ENCODE measurements at regions not wholly inside any gene's neighbourhood (a gene's known extent, or its start where the extent isn't known, plus 50 kb on each side); places are given as distances from the start of the nearest gene placed in this dataset.
A peak's percentile ranks its signal among the peaks of the same experiment; 100 is the strongest.
"Not testable (repeated sequence)": the region's sequence is repeated elsewhere in the genome, so short reads cannot be mapped to it uniquely, and the experiment has no call there.

- no peak overlapping the region for H3K4me3 Mint-ChIP-seq
- peaks cover 8% of the 10 kb centered on the region for H3K4me1 Mint-ChIP-seq
- no peak for DNase-seq (ENCODE audit: low spot score in 2 of 2, unreplicated experiment in 2 of 2)
- no peaks in the 10 kb centered on the region for H3K36me3 Mint-ChIP-seq
- peaks cover 10% of the 10 kb centered on the region for H3K9me3 Mint-ChIP-seq
- no peak for TF ChIP-seq CTCF (IDR thresholded peaks at IDR 0.05; ENCODE audit: unreplicated experiment)
- no peaks in the 10 kb centered on the region for H3K27me3 Mint-ChIP-seq (ENCODE audit: low read depth)
- no peak overlapping the region for H3K27ac Mint-ChIP-seq
These were observed 180.7 kb upstream of the LMCD1 start for GRCh38 chr3:8320711-8321458.

GRCh38 chr3:8324747-8325146, 176.9 kb upstream of the LMCD1 start:
- no peak for TF ChIP-seq CTCF (IDR thresholded peaks at IDR 0.05; ENCODE audit: unreplicated experiment)
- peaks cover 15% of the 10 kb centered on the region for H3K4me1 Mint-ChIP-seq
- no peak overlapping the region for H3K27ac Mint-ChIP-seq
- no peaks in the 10 kb centered on the region for H3K27me3 Mint-ChIP-seq (ENCODE audit: low read depth)
- H3K36me3 Mint-ChIP-seq, result no peaks in the 10 kb centered on the region
- no peak overlapping the region for H3K4me3 Mint-ChIP-seq
- DNase-seq (ENCODE audit: low spot score in 2 of 2, unreplicated experiment in 2 of 2), result no peak
- peaks cover 10% of the 10 kb centered on the region for H3K9me3 Mint-ChIP-seq

GRCh38 chr3:8325306-8325705, 176.3 kb upstream of the LMCD1 start:
- H3K4me3 Mint-ChIP-seq, result no peak overlapping the region
- no peaks in the 10 kb centered on the region for H3K27me3 Mint-ChIP-seq (ENCODE audit: low read depth)
- H3K36me3 Mint-ChIP-seq, result no peaks in the 10 kb centered on the region
- H3K9me3 Mint-ChIP-seq, result peaks cover 10% of the 10 kb centered on the region
- no peak for TF ChIP-seq CTCF (IDR thresholded peaks at IDR 0.05; ENCODE audit: unreplicated experiment)
- no peak for DNase-seq (ENCODE audit: low spot score in 2 of 2, unreplicated experiment in 2 of 2)
- H3K4me1 Mint-ChIP-seq, result peaks cover 17% of the 10 kb centered on the region
- H3K27ac Mint-ChIP-seq, result peak overlapping the region; percentile 22

- not testable (repeated sequence) for H3K4me3 Mint-ChIP-seq; H3K27ac Mint-ChIP-seq; H3K36me3 Mint-ChIP-seq; DNase-seq (ENCODE audit: low spot score in 2 of 2, unreplicated experiment in 2 of 2); H3K27me3 Mint-ChIP-seq (ENCODE audit: low read depth)
- H3K4me1 Mint-ChIP-seq, result peaks cover 17% of the 10 kb centered on the region
- peaks cover 10% of the 10 kb centered on the region for H3K9me3 Mint-ChIP-seq
These were observed 175.8 kb upstream of the LMCD1 start for GRCh38 chr3:8325833-8326232.

- no peak for TF ChIP-seq CTCF (IDR thresholded peaks at IDR 0.05; ENCODE audit: unreplicated experiment)
- H3K4me3 Mint-ChIP-seq, result no peak overlapping the region
- peaks cover 10% of the 10 kb centered on the region for H3K9me3 Mint-ChIP-seq
- no peaks in the 10 kb centered on the region for H3K27me3 Mint-ChIP-seq (ENCODE audit: low read depth)
- no peaks in the 10 kb centered on the region for H3K36me3 Mint-ChIP-seq
- DNase-seq (ENCODE audit: low spot score in 2 of 2, unreplicated experiment in 2 of 2), result no peak
- H3K27ac Mint-ChIP-seq, result no peak overlapping the region
- peaks cover 17% of the 10 kb centered on the region for H3K4me1 Mint-ChIP-seq
These were observed 173.9 kb upstream of the LMCD1 start for GRCh38 chr3:8327739-8328138.

GRCh38 chr3:8328967-8329366, 172.7 kb upstream of the LMCD1 start:
- H3K4me1 Mint-ChIP-seq, result peaks cover 17% of the 10 kb centered on the region
- H3K4me3 Mint-ChIP-seq, result no peak overlapping the region
- H3K27me3 Mint-ChIP-seq (ENCODE audit: low read depth), result no peaks in the 10 kb centered on the region
- peaks cover 6% of the 10 kb centered on the region for H3K9me3 Mint-ChIP-seq
- DNase-seq (ENCODE audit: low spot score in 2 of 2, unreplicated experiment in 2 of 2), result no peak
- no peak overlapping the region for H3K27ac Mint-ChIP-seq
- H3K36me3 Mint-ChIP-seq, result no peaks in the 10 kb centered on the region
- no peak for TF ChIP-seq CTCF (IDR thresholded peaks at IDR 0.05; ENCODE audit: unreplicated experiment)

Data from mesothelial cell of epicardium (in vitro differentiated cells).